Right atrium auricular region (tissue), 2 donors: ENCODE measurements at regions not wholly inside any gene's neighbourhood (a gene's known extent, or its start where the extent isn't known, plus 50 kb on each side); places are given as distances from the start of the nearest gene placed in this dataset.

Experiments
- DNase-seq: peaks from one replicate; pipeline ENCODE4 v3.0.0-alpha.2; 2019; ENCODE audit warnings: low spot score
- H3K27ac ChIP-seq, 2 donors: fragments of 200-600 bp; sonication (generic); 1 replicate in 1 of 2; 2 replicates in 1 of 2; pipeline ENCODE4 v1.5.1; 2016 to 2019
- H3K27me3 ChIP-seq, 2 donors: fragments of 200-600 bp; sonication (generic); one replicate each; pipeline versions ENCODE4 v1.5.1 to v1.6.0; 2017 to 2019
- H3K36me3 ChIP-seq: fragments of 200-600 bp; sonication (generic); one replicate; pipeline ENCODE4 v1.5.1; 2016
- H3K4me1 ChIP-seq, 2 donors: fragments of 200-600 bp; sonication (generic); one replicate each; pipeline versions ENCODE4 v1.5.1 to v1.6.0; 2017 to 2019
- H3K4me3 ChIP-seq, 2 donors: fragments of 200-600 bp; sonication (generic); 1 replicate in 1 of 2; 2 replicates in 1 of 2; pipeline ENCODE4 v1.5.1; 2017 to 2019; ENCODE audit warnings: mild to moderate bottlenecking in 1 of 2, moderate library complexity in 1 of 2
- H3K9me3 ChIP-seq, 2 donors: fragments of 200-600 bp; sonication (generic); one replicate each; pipeline ENCODE4 v1.5.1; 2019
- TF ChIP-seq, protein P1 (sequence below), 2 donors: fragments of 200-600 bp; sonication (generic); IDR thresholded peaks; one replicate each; pipeline ENCODE4 v1.5.1; 2019; ENCODE audit warnings: antibody characterized with exemption in 2 of 2

DNA sequence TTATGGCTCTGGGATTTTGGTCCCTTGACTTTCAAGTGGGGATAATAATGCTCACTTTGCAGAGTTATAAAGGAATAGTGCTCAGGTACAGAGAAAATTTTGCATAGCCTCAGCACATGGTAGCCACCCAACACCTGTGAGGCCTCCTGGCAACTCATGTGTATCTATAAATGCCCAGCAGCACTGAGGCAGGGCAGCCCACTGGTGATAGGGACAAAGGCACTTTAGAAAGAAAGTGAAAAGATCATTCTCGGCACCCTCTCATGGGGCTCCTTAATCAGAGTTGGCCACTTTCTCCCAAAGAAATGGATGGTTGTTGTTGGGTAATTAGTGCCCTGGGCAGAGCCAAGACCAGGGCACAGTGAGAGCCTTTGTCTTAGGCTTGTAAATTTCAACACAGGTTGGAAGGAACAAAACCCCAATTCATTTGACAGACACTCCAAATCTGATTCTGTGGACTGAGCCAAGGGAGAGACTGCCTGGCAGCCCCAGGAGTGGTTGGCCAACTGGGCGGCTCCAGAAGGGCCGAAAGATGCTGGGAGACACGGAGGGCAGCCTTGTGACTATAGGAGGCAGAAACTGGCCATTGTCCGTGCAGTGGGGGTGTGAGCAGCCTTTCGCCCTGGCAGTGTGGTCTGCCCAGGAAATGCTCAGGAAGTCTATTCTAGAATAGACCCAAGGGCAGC is 213.2 kb upstream of the RGMA start:
- Histone ChIP-seq H3K27ac (no peak overlapping the region), H3K4me3 (no peak overlapping the region), H3K36me3 (no peaks in the 10 kb centered on the region), H3K27me3 (no peaks in the 10 kb centered on the region), H3K9me3 (no peaks in the 10 kb centered on the region), H3K4me1 (no peaks in the 10 kb centered on the region)
- TF ChIP-seq, protein P1, sequence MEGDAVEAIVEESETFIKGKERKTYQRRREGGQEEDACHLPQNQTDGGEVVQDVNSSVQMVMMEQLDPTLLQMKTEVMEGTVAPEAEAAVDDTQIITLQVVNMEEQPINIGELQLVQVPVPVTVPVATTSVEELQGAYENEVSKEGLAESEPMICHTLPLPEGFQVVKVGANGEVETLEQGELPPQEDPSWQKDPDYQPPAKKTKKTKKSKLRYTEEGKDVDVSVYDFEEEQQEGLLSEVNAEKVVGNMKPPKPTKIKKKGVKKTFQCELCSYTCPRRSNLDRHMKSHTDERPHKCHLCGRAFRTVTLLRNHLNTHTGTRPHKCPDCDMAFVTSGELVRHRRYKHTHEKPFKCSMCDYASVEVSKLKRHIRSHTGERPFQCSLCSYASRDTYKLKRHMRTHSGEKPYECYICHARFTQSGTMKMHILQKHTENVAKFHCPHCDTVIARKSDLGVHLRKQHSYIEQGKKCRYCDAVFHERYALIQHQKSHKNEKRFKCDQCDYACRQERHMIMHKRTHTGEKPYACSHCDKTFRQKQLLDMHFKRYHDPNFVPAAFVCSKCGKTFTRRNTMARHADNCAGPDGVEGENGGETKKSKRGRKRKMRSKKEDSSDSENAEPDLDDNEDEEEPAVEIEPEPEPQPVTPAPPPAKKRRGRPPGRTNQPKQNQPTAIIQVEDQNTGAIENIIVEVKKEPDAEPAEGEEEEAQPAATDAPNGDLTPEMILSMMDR (IDR thresholded peaks at IDR 0.05): no peak
- DNase-seq: no peak

DNA sequence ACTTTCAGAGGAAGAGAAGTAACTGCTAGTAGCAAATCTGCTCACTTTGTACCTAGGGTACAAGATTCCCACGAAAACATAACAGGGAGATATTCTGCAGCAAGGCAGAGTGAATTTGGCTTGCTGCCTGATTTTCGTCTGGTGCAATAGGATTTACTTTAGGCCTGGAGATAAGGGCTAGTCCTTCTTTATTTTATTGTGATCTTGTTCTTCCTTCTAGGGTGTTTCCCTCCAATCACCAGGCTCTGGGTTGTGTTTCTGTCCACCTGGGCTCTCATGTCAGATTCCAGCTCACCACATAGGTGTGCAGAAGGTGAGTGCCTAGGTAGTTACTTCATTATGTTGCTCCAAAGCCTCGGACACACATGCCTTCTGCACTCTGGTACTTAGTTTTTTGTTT is 211.8 kb upstream of the RGMA start:
- no peak for DNase-seq
- TF ChIP-seq, protein P1 (IDR thresholded peaks at IDR 0.05): no peak

DNA sequence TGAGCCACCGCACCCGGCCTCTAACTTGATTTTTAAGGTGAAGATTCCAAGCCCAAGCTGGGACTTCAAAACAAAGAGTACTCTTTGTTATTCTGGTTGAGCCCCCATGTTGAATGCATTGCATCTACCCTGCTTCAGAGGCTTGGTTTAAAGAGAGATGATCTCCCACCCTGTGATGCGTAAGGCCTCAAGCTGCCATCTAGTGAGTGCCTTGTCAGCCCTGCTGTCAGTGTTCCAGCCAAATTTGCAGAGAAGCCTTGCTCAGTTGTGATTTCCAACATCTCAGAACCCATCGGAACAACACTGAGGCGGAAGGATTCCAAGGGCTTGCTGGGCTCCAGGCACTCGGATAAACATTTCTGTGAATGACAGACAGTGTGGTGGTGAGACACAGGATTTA is 210.7 kb upstream of the RGMA start:
- DNase-seq: no peak
- H3K27ac ChIP-seq: no peak overlapping the region
- H3K27me3 ChIP-seq: no peaks in the 10 kb centered on the region
- H3K4me1 ChIP-seq: no peaks in the 10 kb centered on the region
- TF ChIP-seq, protein P1 (IDR thresholded peaks at IDR 0.05): no peak
- H3K36me3 ChIP-seq: no peaks in the 10 kb centered on the region
- H3K9me3 ChIP-seq: no peaks in the 10 kb centered on the region
- no peak overlapping the region for H3K4me3 ChIP-seq

More for the DNA sequence above, 211.8 kb upstream of the RGMA start:
- Histone ChIP-seq H3K4me1 (no peaks in the 10 kb centered on the region), H3K36me3 (no peaks in the 10 kb centered on the region), H3K27me3 (no peaks in the 10 kb centered on the region), H3K27ac (no peak overlapping the region), H3K4me3 (no peak overlapping the region), H3K9me3 (no peaks in the 10 kb centered on the region)

DNA sequence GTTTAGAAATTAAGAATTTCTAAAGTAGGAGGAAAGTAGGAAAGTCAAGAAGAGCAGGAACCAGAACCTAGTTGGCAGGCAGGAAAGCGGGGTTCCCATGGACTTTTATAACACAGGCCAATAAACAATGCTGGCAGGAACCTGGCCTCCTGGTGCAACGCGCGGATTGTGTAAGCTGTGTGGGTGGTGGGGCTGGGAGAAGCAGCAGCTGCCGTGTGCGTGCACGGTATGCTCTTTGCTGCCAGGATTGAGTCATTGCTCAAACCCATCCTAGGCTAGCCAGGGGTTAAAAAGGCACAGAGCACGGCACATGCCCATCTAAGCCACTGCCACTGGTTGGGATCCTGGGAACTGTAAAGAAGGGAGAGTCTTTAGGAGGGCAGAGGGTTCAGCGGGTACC is 209.9 kb upstream of the RGMA start:
- no peaks in the 10 kb centered on the region for H3K36me3 ChIP-seq
- DNase-seq: no peak
- no peak overlapping the region for H3K27ac ChIP-seq
- H3K4me3 ChIP-seq: no peak overlapping the region
- no peaks in the 10 kb centered on the region for H3K4me1 ChIP-seq
- no peaks in the 10 kb centered on the region for H3K27me3 ChIP-seq
- TF ChIP-seq, protein P1 (IDR thresholded peaks at IDR 0.05): no peak
- H3K9me3 ChIP-seq: no peaks in the 10 kb centered on the region

DNA sequence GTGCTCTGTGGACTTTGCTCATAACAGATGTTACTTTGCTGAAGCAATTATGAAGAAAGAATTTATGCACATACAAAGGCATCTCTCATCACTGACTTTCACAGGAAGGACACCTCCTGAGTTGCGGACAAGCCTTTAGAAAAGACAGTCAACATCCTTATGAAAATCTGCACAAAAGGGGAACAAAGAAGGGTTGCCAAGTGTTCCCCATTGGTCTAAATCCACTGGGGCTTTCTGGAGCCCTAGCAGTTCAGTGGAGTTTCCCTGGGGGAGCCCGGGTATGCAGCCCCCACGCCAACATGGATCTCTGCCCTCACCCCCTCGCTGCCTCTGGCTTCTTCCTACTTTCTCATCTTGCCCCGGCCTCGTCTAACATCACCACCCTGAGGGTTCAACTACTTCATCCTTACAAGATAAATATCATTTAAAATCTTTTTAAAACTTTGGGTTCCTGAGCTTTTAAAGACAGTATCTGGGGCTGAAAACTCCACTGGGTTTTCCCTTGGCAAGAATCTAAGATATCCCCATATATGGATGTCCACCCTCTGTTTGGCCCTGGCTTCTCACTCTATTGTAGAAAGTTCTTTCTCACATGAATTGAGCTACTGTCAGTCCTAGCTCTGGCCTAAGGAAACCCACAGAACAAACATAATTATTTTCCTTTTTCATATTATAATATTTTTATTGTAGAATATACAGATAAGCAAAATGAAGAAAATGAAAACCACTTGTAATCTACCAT is 207.9 kb upstream of the RGMA start:
- Histone ChIP-seq H3K36me3 (no peaks in the 10 kb centered on the region), H3K4me3 (no peak overlapping the region), H3K4me1 (no peaks in the 10 kb centered on the region), H3K27ac (no peak overlapping the region), H3K27me3 (no peaks in the 10 kb centered on the region), H3K9me3 (no peaks in the 10 kb centered on the region)
- DNase-seq: no peak
- TF ChIP-seq, protein P1 (IDR thresholded peaks at IDR 0.05): no peak
